HG03439 (cell line): ENCODE measurements at regions not wholly inside any gene's neighbourhood (a gene's known extent, or its start where the extent isn't known, plus 50 kb on each side); places are given as distances from the start of the nearest gene placed in this dataset.
"Not testable (repeated sequence)": the region's sequence is repeated elsewhere in the genome, so short reads cannot be mapped to it uniquely, and the experiment has no call there.

ENCODE experiments used
- ATAC-seq: cut with Tn5 transposase; IDR thresholded peaks from one replicate; pipeline ENCODE4 v1.9.1; 2021; ENCODE audit warnings: mild to moderate bottlenecking, moderate library complexity; ENCODE audit not compliant: unreplicated experiment

- ATAC-seq: no peak
These were observed 494.7 kb upstream of the NECTIN3 start for GRCh38 chr3:110576960-110577359.

- no peak for ATAC-seq
These were observed 493.8 kb upstream of the NECTIN3 start for GRCh38 chr3:110577854-110578253.

GRCh38 chr3:110579840-110580550 lies 491.6 kb upstream of the NECTIN3 start:
- no peak for ATAC-seq

- ATAC-seq: no peak
These were observed 488.2 kb upstream of the NECTIN3 start for GRCh38 chr3:110583373-110583935.

- ATAC-seq: no peak
These were observed 482.7 kb upstream of the NECTIN3 start for GRCh38 chr3:110588906-110589305.

- ATAC-seq: no peak
These were observed 482.3 kb upstream of the NECTIN3 start for GRCh38 chr3:110589341-110589740.

- ATAC-seq: no peak
These were observed 477.9 kb upstream of the NECTIN3 start for GRCh38 chr3:110593749-110594148.

- no peak for ATAC-seq
These were observed 472.6 kb upstream of the NECTIN3 start for GRCh38 chr3:110598847-110599490.

- ATAC-seq: no peak
These were observed 463.1 kb upstream of the NECTIN3 start for GRCh38 chr3:110608566-110608965.

GRCh38 chr3:110612045-110612444 lies 459.6 kb upstream of the NECTIN3 start:
- ATAC-seq: no peak

GRCh38 chr3:110614186-110614585 lies 457.4 kb upstream of the NECTIN3 start:
- ATAC-seq: no peak

GRCh38 chr3:110615454-110615853 lies 456.2 kb upstream of the NECTIN3 start:
- ATAC-seq: no peak

GRCh38 chr3:110618512-110619226 lies 452.9 kb upstream of the NECTIN3 start:
- no peak for ATAC-seq

GRCh38 chr3:110620118-110620517 lies 451.5 kb upstream of the NECTIN3 start:
- ATAC-seq: no peak

GRCh38 chr3:110623571-110623970 lies 448.0 kb upstream of the NECTIN3 start:
- ATAC-seq: no peak

GRCh38 chr3:110624576-110624975 lies 447.0 kb upstream of the NECTIN3 start:
- no peak for ATAC-seq

GRCh38 chr3:110625201-110625747 lies 446.3 kb upstream of the NECTIN3 start:
- no peak for ATAC-seq

- not testable (repeated sequence) for ATAC-seq
These were observed 444.9 kb upstream of the NECTIN3 start for GRCh38 chr3:110626652-110627111.

GRCh38 chr3:110628650-110629301 lies 442.8 kb upstream of the NECTIN3 start:
- ATAC-seq: no peak

- no peak for ATAC-seq
These were observed 441.7 kb upstream of the NECTIN3 start for GRCh38 chr3:110629917-110630316.

GRCh38 chr3:110644203-110644602 lies 427.4 kb upstream of the NECTIN3 start:
- no peak for ATAC-seq
